Right lobe of liver (tissue), 4 donors: ENCODE measurements at regions not wholly inside any gene's neighbourhood (a gene's known extent, or its start where the extent isn't known, plus 50 kb on each side); places are given as distances from the start of the nearest gene placed in this dataset.

Source experiments
- CTCF ChIP-seq, 4 donors: fragments of 200-600 bp in 3 of 4; fragments of 450-650 bp in 1 of 4; IDR thresholded peaks; one replicate each; pipeline versions ENCODE4 v1.5.1 to v1.8.0; 2016 to 2022; ENCODE audit warnings: antibody characterized with exemption in 4 of 4, mild to moderate bottlenecking in 2 of 4
- POLR2A ChIP-seq: fragments of 450-650 bp; IDR thresholded peaks from one replicate; pipeline ENCODE4 v1.6.1; 2017; ENCODE audit warnings: antibody characterized with exemption, mild to moderate bottlenecking
- donor health status: DM: no; HTN: no; CAD: no.
- donor health status: DM: no; HTN: no; CAD: no.
- donor health status: DM: no; HTN: yes; CAD: no.

GRCh38 chr15:95459273-95459672 is 871.2 kb upstream of the NR2F2 start:
- TF ChIP-seq CTCF (IDR thresholded peaks at IDR 0.05) (no peak), POLR2A (no peak)
